Peyer's patch (tissue), 4 donors: ENCODE measurements at regions not wholly inside any gene's neighbourhood (a gene's known extent, or its start where the extent isn't known, plus 50 kb on each side); places are given as distances from the start of the nearest gene placed in this dataset.

ENCODE experiments used
- DNase-seq, 3 donors: peaks; one replicate each; pipeline ENCODE4 v3.0.0-alpha.2; 2017 to 2019
- H3K27ac ChIP-seq, 4 donors: fragments of 200-600 bp; sonication (generic); one replicate each; pipeline ENCODE4 v1.5.1; 2016 to 2019
- H3K27me3 ChIP-seq, 2 donors: fragments of 200-600 bp; sonication (generic); one replicate each; pipeline ENCODE4 v1.5.1; 2019
- H3K36me3 ChIP-seq, 3 donors: fragments of 200-600 bp; sonication (generic); one replicate each; pipeline ENCODE4 v1.5.1; 2016 to 2019
- H3K4me1 ChIP-seq, 4 donors: fragments of 200-600 bp; sonication (generic); one replicate each; pipeline ENCODE4 v1.5.1; 2016 to 2019
- H3K4me3 ChIP-seq, 4 donors: fragments of 200-600 bp; sonication (generic); 1 replicate in 3 of 4; 2 replicates in 1 of 4; pipeline ENCODE4 v1.5.1; 2016 to 2019; ENCODE audit warnings: mild to moderate bottlenecking in 1 of 4
- H3K9me3 ChIP-seq, 4 donors: fragments of 200-600 bp; sonication (generic); one replicate each; pipeline ENCODE4 v1.5.1; 2016 to 2019; ENCODE audit warnings: mild to moderate bottlenecking in 1 of 4
- POLR2A ChIP-seq, 2 donors: fragments of 450-650 bp; IDR thresholded peaks; one replicate each; pipeline ENCODE4 v1.5.1; 2017; ENCODE audit warnings: antibody characterized with exemption in 2 of 2, mild to moderate bottlenecking in 2 of 2, moderate library complexity in 2 of 2
- TF ChIP-seq, protein P1 (sequence below), 6 experiments: fragments of 450-650 bp in 4 of 6; fragments of 200-600 bp in 2 of 6; sonication (generic) in 1 of 6; IDR thresholded peaks; one replicate each; pipeline ENCODE4 v1.5.1; 2017 to 2019; ENCODE audit warnings: antibody characterized with exemption in 6 of 6, mild to moderate bottlenecking in 3 of 6, moderate library complexity in 1 of 6

DNA sequence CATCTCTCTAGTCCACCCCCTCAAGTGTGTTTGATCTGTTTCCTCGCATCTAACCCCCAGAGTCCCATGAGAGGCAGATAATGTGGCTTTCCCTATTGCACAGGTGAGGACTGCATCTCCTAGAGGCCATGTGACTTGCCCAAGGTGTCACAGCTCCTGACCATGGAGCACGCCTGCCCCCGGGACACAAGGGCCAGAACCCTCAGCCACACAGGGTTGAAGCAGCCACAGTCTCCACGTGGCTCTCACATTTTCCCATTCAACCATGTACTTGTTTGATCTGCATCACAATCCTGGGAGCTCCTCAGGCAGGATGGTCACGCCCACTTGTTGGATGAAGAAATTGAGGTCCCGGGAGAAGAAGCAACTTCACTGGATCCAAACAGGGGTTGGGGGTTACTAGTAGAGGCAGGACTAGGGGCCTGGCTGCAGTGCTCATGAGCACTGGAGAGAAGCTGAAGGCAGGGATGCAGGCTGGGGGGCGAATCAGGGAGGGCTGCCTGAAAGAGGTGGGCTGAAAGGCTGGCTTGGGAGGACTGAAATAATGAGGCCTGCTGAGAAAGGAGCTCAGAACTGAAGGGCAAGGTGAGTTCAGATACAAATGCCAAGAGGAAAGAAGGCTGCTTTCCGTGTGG lies 207.9 kb downstream of the PTPRU start:
- Histone ChIP-seq H3K9me3 (no peaks in the 10 kb centered on the region), H3K4me3 (no peak overlapping the region), H3K4me1 (no peaks in the 10 kb centered on the region), H3K27ac (no peak overlapping the region), H3K27me3 (no peaks in the 10 kb centered on the region), H3K36me3 (no peaks in the 10 kb centered on the region)
- no peak for TF ChIP-seq POLR2A (IDR thresholded peaks at IDR 0.05)
- TF ChIP-seq, protein P1, sequence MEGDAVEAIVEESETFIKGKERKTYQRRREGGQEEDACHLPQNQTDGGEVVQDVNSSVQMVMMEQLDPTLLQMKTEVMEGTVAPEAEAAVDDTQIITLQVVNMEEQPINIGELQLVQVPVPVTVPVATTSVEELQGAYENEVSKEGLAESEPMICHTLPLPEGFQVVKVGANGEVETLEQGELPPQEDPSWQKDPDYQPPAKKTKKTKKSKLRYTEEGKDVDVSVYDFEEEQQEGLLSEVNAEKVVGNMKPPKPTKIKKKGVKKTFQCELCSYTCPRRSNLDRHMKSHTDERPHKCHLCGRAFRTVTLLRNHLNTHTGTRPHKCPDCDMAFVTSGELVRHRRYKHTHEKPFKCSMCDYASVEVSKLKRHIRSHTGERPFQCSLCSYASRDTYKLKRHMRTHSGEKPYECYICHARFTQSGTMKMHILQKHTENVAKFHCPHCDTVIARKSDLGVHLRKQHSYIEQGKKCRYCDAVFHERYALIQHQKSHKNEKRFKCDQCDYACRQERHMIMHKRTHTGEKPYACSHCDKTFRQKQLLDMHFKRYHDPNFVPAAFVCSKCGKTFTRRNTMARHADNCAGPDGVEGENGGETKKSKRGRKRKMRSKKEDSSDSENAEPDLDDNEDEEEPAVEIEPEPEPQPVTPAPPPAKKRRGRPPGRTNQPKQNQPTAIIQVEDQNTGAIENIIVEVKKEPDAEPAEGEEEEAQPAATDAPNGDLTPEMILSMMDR (IDR thresholded peaks at IDR 0.05), result no peak
- no peak for DNase-seq

GRCh38 chr1:29441916-29442668 lies 205.8 kb downstream of the PTPRU start:
- TF ChIP-seq, protein P1 (IDR thresholded peaks at IDR 0.05), result no peak
- no peak for TF ChIP-seq POLR2A (IDR thresholded peaks at IDR 0.05)
- Histone ChIP-seq H3K4me1 (no peaks in the 10 kb centered on the region), H3K27me3 (no peaks in the 10 kb centered on the region), H3K9me3 (no peaks in the 10 kb centered on the region), H3K27ac (no peak overlapping the region), H3K36me3 (no peaks in the 10 kb centered on the region), H3K4me3 (no peak overlapping the region)
- DNase-seq, result no peak

DNA sequence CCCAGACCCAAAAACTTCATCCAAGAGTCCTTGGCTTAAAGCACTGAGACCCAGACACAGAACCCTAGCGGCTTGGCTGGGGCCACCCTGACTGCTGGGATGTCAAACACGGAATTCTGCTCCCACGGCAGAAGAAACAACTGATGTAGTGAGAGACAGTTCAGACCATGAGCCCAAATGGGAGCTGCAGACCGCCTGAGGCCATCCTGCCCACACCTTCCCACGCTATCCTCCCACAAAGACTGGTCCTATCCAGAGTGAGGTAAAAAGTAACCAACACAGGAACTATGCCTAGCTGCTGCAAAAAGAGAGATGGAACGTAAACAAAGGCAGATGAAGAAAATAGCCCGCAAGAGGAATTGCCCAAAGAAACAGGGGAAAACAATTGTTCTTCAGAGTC lies 203.3 kb downstream of the PTPRU start:
- H3K4me3 ChIP-seq, result no peak overlapping the region
- no peaks in the 10 kb centered on the region for H3K36me3 ChIP-seq
- H3K9me3 ChIP-seq, result no peaks in the 10 kb centered on the region
- no peaks in the 10 kb centered on the region for H3K27me3 ChIP-seq
- H3K27ac ChIP-seq, result no peak overlapping the region
- DNase-seq, result no peak
- H3K4me1 ChIP-seq, result no peaks in the 10 kb centered on the region
- TF ChIP-seq, protein P1 (IDR thresholded peaks at IDR 0.05), result no peak
- no peak for TF ChIP-seq POLR2A (IDR thresholded peaks at IDR 0.05)

- no peak for DNase-seq
- H3K4me1 ChIP-seq, result no peaks in the 10 kb centered on the region
- H3K27me3 ChIP-seq, result no peaks in the 10 kb centered on the region
- H3K9me3 ChIP-seq, result no peaks in the 10 kb centered on the region
- H3K4me3 ChIP-seq, result no peak overlapping the region
- no peak overlapping the region for H3K27ac ChIP-seq
- no peak for TF ChIP-seq POLR2A (IDR thresholded peaks at IDR 0.05)
- TF ChIP-seq, protein P1 (IDR thresholded peaks at IDR 0.05), result no peak
- no peaks in the 10 kb centered on the region for H3K36me3 ChIP-seq
Observed at GRCh38 chr1:29438991-29439390, 202.7 kb downstream of the PTPRU start.

- TF ChIP-seq, protein P1 (IDR thresholded peaks at IDR 0.05), result no peak
- no peak for TF ChIP-seq POLR2A (IDR thresholded peaks at IDR 0.05)
- Histone ChIP-seq H3K4me1 (no peaks in the 10 kb centered on the region), H3K9me3 (no peaks in the 10 kb centered on the region), H3K27ac (no peak overlapping the region), H3K27me3 (no peaks in the 10 kb centered on the region), H3K4me3 (no peak overlapping the region), H3K36me3 (no peaks in the 10 kb centered on the region)
- DNase-seq, result no peak
Observed at GRCh38 chr1:29437946-29438345, 201.6 kb downstream of the PTPRU start.
